Mesenchymal stem cell (in vitro differentiated cells and primary cell): ENCODE measurements at regions not wholly inside any gene's neighbourhood (a gene's known extent, or its start where the extent isn't known, plus 50 kb on each side); places are given as distances from the start of the nearest gene placed in this dataset.

ENCODE experiments used
- DNase-seq: peaks from one replicate; pipeline ENCODE4 v3.0.0-alpha.2; 2013
- H2AFZ ChIP-seq: one replicate; pipeline ENCODE4 v1.6.1; 2013; ENCODE audit warnings: low read depth, mild to moderate bottlenecking, control low read depth, inconsistent platforms, low read length, moderate library complexity
- H2AK5ac ChIP-seq: 2 replicates; pipeline ENCODE4 v1.6.1; 2013; ENCODE audit warnings: low read length, moderate library complexity, mild to moderate bottlenecking, inconsistent platforms; ENCODE audit not compliant: severe bottlenecking
- H2BK120ac ChIP-seq: one replicate; pipeline ENCODE4 v1.6.1; 2013; ENCODE audit warnings: low read depth, mild to moderate bottlenecking, inconsistent platforms, low read length, moderate library complexity
- H2BK12ac ChIP-seq, 2 experiments: one replicate each; pipeline ENCODE4 v1.6.1; 2013; ENCODE audit warnings: inconsistent platforms in 2 of 2, low read length in 2 of 2, mild to moderate bottlenecking in 2 of 2, moderate library complexity in 2 of 2, control low read depth in 1 of 2
- H2BK15ac ChIP-seq: one replicate; pipeline ENCODE4 v1.6.1; 2013; ENCODE audit warnings: mild to moderate bottlenecking, low read depth, inconsistent platforms; ENCODE audit not compliant: poor library complexity, severe bottlenecking
- H2BK5ac ChIP-seq: 2 replicates; pipeline ENCODE4 v1.6.1; 2013; ENCODE audit warnings: low read depth, mild to moderate bottlenecking, low read length, control low read depth, inconsistent platforms; ENCODE audit not compliant: poor library complexity, severe bottlenecking
- H3K14ac ChIP-seq, 2 experiments: one replicate each; pipeline ENCODE4 v1.6.1; 2013; ENCODE audit warnings: inconsistent platforms in 2 of 2, low read length in 2 of 2, control low read depth in 1 of 2, mild to moderate bottlenecking in 1 of 2, moderate library complexity in 1 of 2
- H3K18ac ChIP-seq, 2 experiments: one replicate each; pipeline ENCODE4 v1.6.1; 2013; ENCODE audit warnings: inconsistent platforms in 2 of 2, low read length in 2 of 2, control low read depth in 1 of 2, low read depth in 1 of 2, mild to moderate bottlenecking in 1 of 2
- H3K23ac ChIP-seq, 2 experiments: one replicate each; pipeline ENCODE4 v1.6.1; 2013; ENCODE audit warnings: inconsistent platforms in 2 of 2, low read length in 2 of 2, mild to moderate bottlenecking in 2 of 2, moderate library complexity in 2 of 2, control low read depth in 1 of 2
- H3K27ac ChIP-seq: 2 replicates; pipeline ENCODE4 v1.5.1; 2013; ENCODE audit warnings: mild to moderate bottlenecking, moderate library complexity, low read length, control low read depth, inconsistent platforms; ENCODE audit not compliant: poor library complexity, severe bottlenecking
- H3K27me3 ChIP-seq, 2 experiments: 2 replicates each; pipeline versions ENCODE4 v1.6.1 to v1.7.0; 2013; ENCODE audit warnings: low read length in 2 of 2, mild to moderate bottlenecking in 2 of 2, moderate library complexity in 2 of 2, control low read depth in 1 of 2, inconsistent platforms in 1 of 2; ENCODE audit not compliant: control insufficient read depth in 1 of 2, insufficient read depth in 1 of 2
- H3K36me3 ChIP-seq, 2 experiments: 2 replicates each; pipeline versions ENCODE4 v1.6.1 to v1.7.0; 2013; ENCODE audit warnings: low read length in 2 of 2, control low read depth in 1 of 2, inconsistent platforms in 1 of 2, low read depth in 1 of 2, mild to moderate bottlenecking in 1 of 2; ENCODE audit not compliant: insufficient read depth in 2 of 2, control insufficient read depth in 1 of 2
- H3K4ac ChIP-seq, 2 experiments: one replicate each; pipeline ENCODE4 v1.6.1; 2013; ENCODE audit warnings: inconsistent platforms in 2 of 2, low read length in 2 of 2, mild to moderate bottlenecking in 2 of 2, moderate library complexity in 2 of 2, control low read depth in 1 of 2, low read depth in 1 of 2
- H3K4me1 ChIP-seq: 2 replicates; pipeline ENCODE4 v1.6.1; 2013; ENCODE audit warnings: low read depth, low read length, control low read depth; ENCODE audit not compliant: control insufficient read depth, insufficient read depth
- H3K4me2 ChIP-seq: 2 replicates; pipeline ENCODE4 v1.6.1; 2013; ENCODE audit warnings: low read length, mild to moderate bottlenecking, inconsistent platforms; ENCODE audit not compliant: poor library complexity, severe bottlenecking
- H3K4me3 ChIP-seq, 2 experiments: 2 replicates each; pipeline versions ENCODE4 v1.5.1 to v1.7.0; 2013; ENCODE audit warnings: low read length in 2 of 2, mild to moderate bottlenecking in 2 of 2, control low read depth in 1 of 2, low read depth in 1 of 2; ENCODE audit not compliant: insufficient read depth in 1 of 2
- H3K79me1 ChIP-seq: replicated peaks from 2 replicates; pipeline ENCODE4 v1.6.1; 2013; ENCODE audit warnings: mild to moderate bottlenecking, control low read depth, low read length, inconsistent platforms; ENCODE audit not compliant: poor library complexity, severe bottlenecking
- H3K9ac ChIP-seq: 2 replicates; pipeline ENCODE4 v1.7.0; 2013; ENCODE audit warnings: mild to moderate bottlenecking, low read length, moderate library complexity
- H3K9me3 ChIP-seq: 2 replicates; pipeline ENCODE4 v1.7.0; 2013; ENCODE audit warnings: mild to moderate bottlenecking, low read length; ENCODE audit not compliant: control insufficient read depth
- H4K8ac ChIP-seq: one replicate; pipeline ENCODE4 v1.6.1; 2013; ENCODE audit warnings: inconsistent platforms, mild to moderate bottlenecking, low read length, moderate library complexity
- H4K91ac ChIP-seq: one replicate; pipeline ENCODE4 v1.6.1; 2013; ENCODE audit warnings: mild to moderate bottlenecking, low read length, inconsistent platforms
- WGBS: methylation state at CpG from one replicate; pipeline ENCODE4 v1.1.7; 2013; ENCODE audit warnings: mixed read lengths; 5-methylcytosine and 5-hydroxymethylcytosine counted together

- Histone ChIP-seq H3K36me3 (no peaks in the 10 kb centered on the region), H2AK5ac (no peak overlapping the region), H3K14ac (no peak overlapping the region), H3K18ac (no peak overlapping the region), H3K4me1 (no peaks in the 10 kb centered on the region), H3K4me2 (no peak overlapping the region), H2BK5ac (no peak overlapping the region), H3K4ac (no peak overlapping the region), H3K23ac (no peak overlapping the region), H4K91ac (no peak overlapping the region), H2BK12ac (no peak overlapping the region), H3K27me3 (no peaks in the 10 kb centered on the region), H2AFZ (no peak overlapping the region), H2BK120ac (no peak overlapping the region), H2BK15ac (no peak overlapping the region), H3K9me3 (no peaks in the 10 kb centered on the region), H4K8ac (no peak overlapping the region), H3K27ac (no peak overlapping the region), H3K4me3 (no peak overlapping the region), H3K79me1 (no peaks in the 10 kb centered on the region), H3K9ac (no peak overlapping the region)
- WGBS: 66% methylated on average over 3 of the region's 3 CpGs
- peak; percentile 66 for DNase-seq
Observed at GRCh38 chr6:130293800-130294199, 71.0 kb upstream of the SAMD3 start.

GRCh38 chr6:130288065-130288464 is 65.3 kb upstream of the SAMD3 start:
- no CpG with 5 or more reads among the region's 2 CpGs for WGBS

GRCh38 chr6:130282234-130282995 is 59.7 kb upstream of the SAMD3 start:
- H3K14ac ChIP-seq: no peak overlapping the region
- no peak overlapping the region for H3K23ac ChIP-seq
- no peak overlapping the region for H4K8ac ChIP-seq
- H3K27ac ChIP-seq: no peak overlapping the region
- H2AFZ ChIP-seq: no peak overlapping the region
- H2BK5ac ChIP-seq: no peak overlapping the region
- no peak overlapping the region for H2BK120ac ChIP-seq
- peak; percentile 4 for DNase-seq
- no peak overlapping the region for H4K91ac ChIP-seq
- no peak overlapping the region for H2AK5ac ChIP-seq
- H3K9me3 ChIP-seq: peaks cover 6% of the 10 kb centered on the region
- H3K27me3 ChIP-seq: no peaks in the 10 kb centered on the region
- peak overlapping the region in 1 of 2 experiments; percentile 14 for H3K4me3 ChIP-seq
- H3K79me1 ChIP-seq: no peaks in the 10 kb centered on the region
- H3K4me2 ChIP-seq: no peak overlapping the region
- H2BK15ac ChIP-seq: no peak overlapping the region
- WGBS: 100% methylated on average over 1 of the region's 2 CpGs
- H3K18ac ChIP-seq: no peak overlapping the region
- H2BK12ac ChIP-seq: no peak overlapping the region
- H3K9ac ChIP-seq: peak overlapping the region; percentile 52
- H3K36me3 ChIP-seq: peaks cover 0 to 10% of the 10 kb centered on the region in 2 experiments
- no peaks in the 10 kb centered on the region for H3K4me1 ChIP-seq
- H3K4ac ChIP-seq: no peak overlapping the region

More at GRCh38 chr6:130288065-130288464, 65.3 kb upstream of the SAMD3 start:
- H3K4me3 ChIP-seq: no peak overlapping the region
- no peak overlapping the region for H2BK120ac ChIP-seq
- no peak overlapping the region for H2AK5ac ChIP-seq
- no peak for DNase-seq
- H3K9me3 ChIP-seq: no peaks in the 10 kb centered on the region
- H2BK12ac ChIP-seq: no peak overlapping the region
- H4K91ac ChIP-seq: no peak overlapping the region
- no peak overlapping the region for H2BK15ac ChIP-seq
- no peak overlapping the region for H3K18ac ChIP-seq
- H2BK5ac ChIP-seq: no peak overlapping the region
- no peak overlapping the region for H3K9ac ChIP-seq
- no peaks in the 10 kb centered on the region for H3K4me1 ChIP-seq
- H4K8ac ChIP-seq: no peak overlapping the region
- H3K14ac ChIP-seq: no peak overlapping the region
- H3K4ac ChIP-seq: no peak overlapping the region
- H3K23ac ChIP-seq: no peak overlapping the region
- H3K79me1 ChIP-seq: no peaks in the 10 kb centered on the region
- H3K36me3 ChIP-seq: peaks cover 0 to 5% of the 10 kb centered on the region in 2 experiments
- H3K4me2 ChIP-seq: no peak overlapping the region
- no peak overlapping the region for H3K27ac ChIP-seq
- no peaks in the 10 kb centered on the region for H3K27me3 ChIP-seq
- no peak overlapping the region for H2AFZ ChIP-seq

GRCh38 chr6:130276507-130276906 is 53.8 kb upstream of the SAMD3 start:
- Histone ChIP-seq H3K23ac (no peak overlapping the region), H2BK15ac (no peak overlapping the region), H4K91ac (no peak overlapping the region), H3K4me1 (no peaks in the 10 kb centered on the region), H3K27me3 (no peaks in the 10 kb centered on the region), H2BK120ac (no peak overlapping the region), H3K14ac (no peak overlapping the region), H3K27ac (no peak overlapping the region), H3K18ac (no peak overlapping the region), H2BK12ac (no peak overlapping the region), H3K36me3 (peaks cover 0 to 19% of the 10 kb centered on the region in 2 experiments), H3K4me3 (no peak overlapping the region), H3K9ac (no peak overlapping the region), H2AK5ac (no peak overlapping the region), H3K4ac (no peak overlapping the region), H3K9me3 (peaks cover 51% of the 10 kb centered on the region), H3K79me1 (no peaks in the 10 kb centered on the region), H3K4me2 (no peak overlapping the region), H2BK5ac (no peak overlapping the region), H4K8ac (no peak overlapping the region), H2AFZ (no peak overlapping the region)
- DNase-seq: no peak
- 100% methylated on average over 1 of the region's 1 CpG for WGBS
